ENCODE measurements at regions not wholly inside any gene's neighbourhood (a gene's known extent, or its start where the extent isn't known, plus 50 kb on each side); places are given as distances from the start of the nearest gene placed in this dataset.

DNA sequence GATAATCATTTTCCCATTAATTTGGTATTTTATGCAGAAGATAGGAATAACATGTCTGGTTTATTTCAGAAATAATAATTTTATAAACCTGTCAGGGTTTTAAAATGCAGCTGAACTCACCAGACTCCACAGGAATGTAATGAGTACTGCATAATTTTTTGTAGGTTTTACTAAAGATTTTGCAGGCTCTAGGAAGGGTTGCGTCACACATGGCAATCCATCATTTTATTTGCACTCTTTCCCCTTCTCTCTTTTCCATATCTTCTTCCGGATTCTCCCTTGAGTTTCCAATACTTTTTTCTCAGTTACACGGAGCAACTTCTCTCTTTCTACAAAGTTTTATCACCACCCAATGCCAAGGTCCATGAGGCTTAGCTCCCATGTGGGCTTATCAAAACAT lies 234.7 kb downstream of the NFKBIZ start:
- no peak for DNase-seq

DNA sequence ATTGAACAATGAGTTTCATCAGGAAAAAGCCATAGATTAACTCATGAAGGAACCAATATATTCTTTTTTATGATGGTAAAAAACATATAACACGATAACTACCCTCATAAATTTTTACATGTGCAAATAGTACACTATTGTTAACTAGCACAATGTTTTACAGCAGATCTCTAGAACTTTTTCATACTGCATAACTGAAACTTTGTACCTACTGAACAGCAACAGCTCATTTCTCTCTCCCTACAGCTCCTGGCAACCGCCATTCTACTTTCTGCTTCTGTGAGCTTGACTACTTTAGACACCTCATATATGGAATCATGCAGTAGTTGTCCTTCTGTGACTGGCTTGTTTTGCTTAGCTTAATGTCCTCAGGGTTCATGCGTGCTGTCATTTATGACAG lies 235.4 kb downstream of the NFKBIZ start:
- no peak for DNase-seq

DNA sequence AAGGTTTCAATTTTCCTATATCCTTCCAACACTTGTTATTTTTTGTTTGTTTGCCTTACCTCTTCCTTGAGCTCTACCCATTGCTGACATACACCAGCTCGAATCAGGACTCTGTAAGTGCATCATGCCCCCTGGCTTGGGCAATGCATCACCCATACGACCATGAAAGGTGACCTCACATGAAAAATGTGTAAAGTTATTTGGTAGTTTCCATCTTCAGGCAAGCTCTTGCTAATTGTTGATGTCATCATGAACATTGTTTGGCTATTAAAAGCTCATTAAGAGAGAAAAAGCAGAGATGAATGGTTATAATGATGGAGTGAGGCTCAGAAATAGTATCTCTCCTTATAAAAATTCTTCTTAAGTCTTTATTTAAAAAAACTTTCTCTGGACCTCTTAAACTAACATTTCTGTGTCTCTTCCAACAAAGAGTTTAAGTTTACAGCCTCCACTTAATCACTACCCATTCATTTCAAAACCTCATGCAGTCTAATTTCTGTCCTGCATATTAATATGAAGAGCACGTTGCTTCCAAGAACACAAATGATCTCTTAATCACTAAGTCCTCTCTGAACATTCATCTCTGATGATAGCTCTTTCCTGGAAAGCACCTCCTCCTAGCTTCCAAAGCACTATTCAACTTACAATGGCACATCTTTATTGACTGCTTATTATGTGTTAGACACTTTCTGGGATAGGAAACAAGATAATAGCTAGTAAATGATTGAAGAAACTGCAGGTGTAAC lies 236.3 kb downstream of the NFKBIZ start:
- DNase-seq = no peak

DNA sequence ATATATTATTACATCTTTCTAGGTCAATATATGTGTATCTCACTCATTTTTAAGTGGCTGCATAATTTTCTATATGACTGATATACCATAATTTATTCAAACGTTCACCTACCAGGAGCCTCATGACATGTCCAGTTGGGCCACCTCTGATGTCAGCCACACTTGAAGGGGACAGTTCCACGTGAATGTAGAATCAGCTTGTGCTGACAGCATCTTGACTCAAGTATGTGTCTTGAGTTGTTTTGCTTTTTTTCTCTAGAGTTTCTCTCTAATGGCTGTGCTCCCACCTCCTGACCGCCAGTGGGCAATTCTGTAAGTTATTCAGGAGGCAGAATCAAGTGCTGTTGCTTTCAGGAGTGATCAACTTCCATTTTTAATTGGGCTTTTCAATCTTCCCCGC lies 237.9 kb downstream of the NFKBIZ start:
- no peak for DNase-seq

DNA sequence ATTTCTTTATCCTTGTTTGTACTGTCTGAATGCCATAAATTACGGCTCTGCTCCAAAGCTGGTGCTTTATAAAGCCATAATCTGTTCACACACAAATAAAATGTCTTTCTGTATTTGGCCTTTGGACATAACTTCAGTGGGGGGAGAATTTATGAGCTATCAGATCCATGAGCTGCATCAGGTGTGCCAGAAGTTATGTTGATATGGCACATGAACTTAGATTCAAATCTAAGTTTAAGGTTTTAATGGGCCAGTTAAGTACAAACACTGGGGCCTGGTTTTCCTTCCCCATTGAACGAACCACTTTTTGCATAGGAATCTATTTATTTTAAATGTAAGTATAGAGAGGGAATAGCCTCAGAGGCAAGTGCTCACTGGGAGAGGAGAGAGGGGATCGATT lies 239.9 kb downstream of the NFKBIZ start:
- DNase-seq = no peak

DNA sequence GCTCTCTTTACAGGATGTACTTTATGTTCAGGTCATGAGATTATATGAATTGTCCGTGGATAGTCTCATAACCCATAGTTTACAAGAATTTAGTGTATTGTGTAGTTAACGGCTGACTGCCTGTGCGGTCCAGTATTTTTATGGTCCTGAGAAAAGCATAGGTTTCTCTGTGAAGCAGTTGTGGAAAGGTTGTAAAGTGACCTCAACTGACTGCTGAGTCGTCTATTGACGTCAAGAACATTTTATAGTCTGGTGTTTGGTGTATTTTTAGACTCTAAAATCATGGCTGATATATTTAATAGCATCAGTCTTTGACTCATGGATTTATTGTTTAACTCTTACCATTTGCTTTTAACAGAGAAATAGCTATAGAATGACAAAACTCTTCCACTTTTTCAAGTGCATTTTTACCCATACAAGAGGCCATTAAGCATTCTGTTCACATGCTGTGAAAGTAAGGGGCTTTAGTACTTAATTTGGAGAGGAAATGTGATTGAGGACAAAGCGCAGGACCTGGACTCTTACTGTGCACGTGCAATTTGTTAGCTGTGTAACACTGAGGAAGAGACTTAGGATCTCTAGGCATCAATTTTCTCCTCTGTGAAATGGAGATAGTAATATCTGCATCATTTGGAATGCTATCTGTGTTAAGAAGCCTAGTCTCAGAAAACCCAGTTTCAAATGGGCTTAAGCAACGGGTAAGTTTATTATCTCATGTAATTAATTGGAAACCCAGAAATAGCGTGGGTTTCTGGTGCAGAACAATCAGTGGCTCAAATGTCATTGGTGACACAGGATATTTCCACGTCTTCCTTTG lies 240.8 kb downstream of the NFKBIZ start:
- no peak for DNase-seq

DNA sequence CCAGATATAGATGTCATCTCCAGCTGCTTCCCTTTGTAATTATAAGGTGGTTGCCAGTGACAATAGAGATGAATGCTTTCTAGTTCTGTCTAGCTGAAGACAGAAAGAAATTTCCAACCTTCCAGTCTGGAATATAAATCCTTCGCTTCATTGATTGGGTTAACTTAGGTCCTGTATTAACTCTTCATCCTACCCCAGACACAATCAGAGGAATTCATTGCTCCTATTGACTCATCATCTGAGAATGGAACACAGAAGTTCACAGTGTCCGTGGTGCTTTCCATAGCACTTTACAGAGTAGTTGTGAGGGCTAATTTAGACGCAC lies 241.4 kb downstream of the NFKBIZ start:
- DNase-seq = no peak

DNA sequence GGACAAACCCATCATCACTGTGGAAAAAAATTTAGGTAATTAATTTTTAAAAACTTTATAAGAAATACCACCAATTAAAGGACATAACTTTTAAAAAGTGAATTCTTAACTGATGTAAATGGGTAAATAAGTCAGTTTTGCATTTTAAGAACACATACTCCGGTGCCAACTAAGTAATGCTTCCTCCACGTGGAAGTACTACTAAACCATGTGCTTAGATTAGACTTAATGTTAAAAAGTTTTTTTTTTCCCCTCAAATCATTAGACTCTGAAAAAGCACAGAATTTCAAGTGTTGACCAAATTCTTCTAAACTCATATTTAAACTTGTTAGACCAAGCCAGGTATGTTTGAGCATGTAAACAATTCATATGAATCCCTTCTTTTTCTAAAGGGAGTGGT lies 242.0 kb downstream of the NFKBIZ start:
- DNase-seq = no peak

DNA sequence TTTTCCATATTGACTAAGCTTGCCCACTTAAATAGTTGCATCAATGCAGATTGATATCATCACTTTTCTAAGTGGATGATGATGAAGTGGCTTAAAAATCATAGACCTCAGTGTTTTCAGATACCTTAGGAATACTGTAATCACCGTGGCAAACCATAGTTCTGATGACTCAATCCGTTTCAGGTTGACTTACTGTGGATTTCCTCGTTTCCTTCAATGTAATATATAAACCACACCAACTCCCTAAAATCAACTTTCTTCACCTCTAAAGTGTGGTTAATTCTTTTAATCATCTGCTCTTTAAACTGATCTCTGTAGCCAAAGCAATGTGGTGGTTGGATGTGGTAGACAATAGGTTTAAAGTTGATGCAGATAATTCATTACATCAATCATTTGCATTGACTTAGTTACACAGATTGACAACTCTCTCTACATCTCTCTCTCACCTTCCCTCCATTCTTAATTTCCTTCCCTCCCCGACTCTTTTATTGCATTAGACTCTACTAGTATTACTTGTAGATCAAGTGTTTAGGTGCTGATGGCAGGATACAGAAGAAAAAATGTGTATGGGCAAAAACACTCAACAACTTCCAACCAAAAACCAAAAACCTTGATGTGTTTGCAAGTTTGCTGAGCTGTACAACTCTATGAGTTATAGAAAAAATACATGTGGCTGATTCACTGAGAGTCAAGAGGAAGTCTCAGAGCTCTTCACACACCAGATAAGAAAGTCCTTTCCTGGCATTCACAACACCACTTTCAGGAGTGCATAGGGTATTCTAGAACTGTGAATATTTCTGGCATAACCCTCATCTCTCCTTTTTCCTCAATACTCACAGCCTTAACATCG lies 243.5 kb downstream of the NFKBIZ start:
- no peak for DNase-seq

DNA sequence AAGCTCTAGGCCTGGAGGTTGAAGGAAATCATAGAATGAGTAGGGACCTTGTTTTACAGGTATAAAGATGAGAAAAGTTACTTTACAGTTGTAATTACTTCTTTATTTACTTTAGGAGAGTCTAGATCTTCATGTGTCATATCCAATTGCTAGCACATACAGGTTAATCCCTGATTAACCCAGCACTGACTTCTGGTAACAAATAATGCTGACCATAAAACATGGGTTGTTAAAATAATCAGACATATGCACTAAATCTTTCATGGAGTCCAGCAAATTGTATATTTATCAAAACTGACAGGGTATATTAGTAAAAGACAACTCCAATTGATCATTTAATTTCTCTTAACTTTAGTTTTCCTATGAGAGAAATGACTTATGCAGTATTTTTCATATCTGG lies 245.2 kb downstream of the NFKBIZ start:
- DNase-seq = no peak

DNA sequence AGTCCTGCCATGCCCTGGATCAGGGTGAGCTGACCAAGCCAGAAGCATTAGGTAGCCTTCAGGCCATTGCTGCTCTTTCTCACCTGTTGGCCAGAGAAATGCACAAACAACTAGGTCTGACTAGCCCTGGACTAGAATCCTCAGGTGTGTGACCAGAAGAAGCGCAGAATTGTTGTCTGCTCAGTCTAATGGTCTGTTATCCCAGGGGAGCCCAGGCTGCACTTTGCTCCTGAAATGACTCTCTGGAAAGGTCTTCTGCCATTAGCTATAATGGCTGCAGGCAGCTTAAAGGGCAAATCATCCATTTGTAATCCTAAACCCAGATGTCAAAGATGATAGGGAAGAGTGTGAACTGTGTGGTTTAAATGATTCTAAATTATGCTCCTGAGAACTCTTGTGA lies 246.1 kb downstream of the NFKBIZ start:
- DNase-seq = no peak

DNA sequence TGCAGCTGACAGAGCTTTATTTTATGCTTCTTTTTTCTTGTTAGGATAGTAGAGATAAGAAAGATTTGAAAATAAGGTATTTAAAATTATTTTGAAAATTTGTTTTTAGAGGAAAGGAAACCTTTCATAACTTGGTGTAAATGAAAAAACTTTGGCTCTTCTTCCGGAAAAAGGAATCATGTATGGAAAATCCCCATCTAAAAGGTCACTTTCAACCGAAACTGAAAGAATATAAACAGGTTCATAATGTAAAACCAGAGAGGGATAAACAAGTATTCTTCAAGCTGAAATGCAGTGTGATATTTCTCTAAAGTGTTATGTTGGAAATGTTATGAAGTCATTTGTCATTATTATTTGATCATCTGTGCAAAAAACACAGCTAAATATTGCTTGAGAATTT lies 246.8 kb downstream of the NFKBIZ start:
- DNase-seq = no peak

DNA sequence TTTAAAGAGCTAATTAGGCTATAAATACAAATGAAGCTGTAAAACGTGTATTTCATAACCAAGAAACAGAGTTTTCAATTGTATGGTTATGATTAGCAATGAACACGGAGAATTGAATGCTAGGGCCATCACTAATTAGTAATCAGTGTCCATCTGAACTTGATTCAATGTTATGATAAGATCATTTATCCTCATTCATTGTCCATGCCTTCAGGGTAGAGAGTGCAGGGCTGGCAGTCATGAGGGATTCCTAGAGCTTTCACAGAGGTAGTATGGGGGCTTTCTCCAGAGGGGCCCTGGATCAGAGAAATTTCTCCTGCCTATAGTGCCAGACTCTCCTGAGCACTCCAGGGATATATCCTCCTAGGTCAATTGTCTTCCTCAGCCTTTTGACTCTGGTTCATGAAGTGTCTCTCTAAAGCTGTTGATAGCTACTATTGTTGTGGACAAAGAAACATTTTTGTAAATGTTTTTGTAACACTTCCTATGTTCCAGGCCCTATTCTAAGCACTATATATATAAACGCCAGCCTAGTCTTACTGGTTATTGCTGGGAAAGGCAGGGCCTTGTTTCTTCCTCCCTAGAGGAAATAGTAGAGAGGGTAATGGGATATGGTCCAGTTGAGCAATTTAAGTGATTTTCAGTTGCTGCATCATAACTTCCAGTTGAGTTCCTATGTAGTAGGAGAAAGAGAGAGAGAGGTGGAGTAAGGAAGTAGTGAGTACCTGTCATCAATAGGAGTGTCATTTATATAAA lies 249.0 kb downstream of the NFKBIZ start:
- DNase-seq = no peak

DNA sequence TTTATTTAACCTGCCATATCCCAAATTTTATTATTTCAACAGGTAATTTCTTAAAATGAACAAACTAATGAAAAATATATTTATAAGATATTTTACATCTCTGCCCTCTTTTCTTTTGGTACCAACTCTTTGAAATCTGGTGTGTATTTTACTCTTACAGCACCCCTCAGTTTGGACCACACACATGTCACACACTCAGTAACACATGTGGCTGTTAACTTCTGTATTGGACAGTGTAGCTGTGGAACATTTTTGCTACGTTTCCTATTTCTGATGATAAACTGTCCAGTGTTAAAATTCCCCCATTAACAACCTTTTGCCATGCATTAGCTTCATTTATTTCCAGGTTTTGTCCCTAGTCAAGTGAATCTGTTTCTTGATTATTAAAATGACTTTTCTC lies 250.6 kb downstream of the NFKBIZ start:
- no peak for DNase-seq

DNA sequence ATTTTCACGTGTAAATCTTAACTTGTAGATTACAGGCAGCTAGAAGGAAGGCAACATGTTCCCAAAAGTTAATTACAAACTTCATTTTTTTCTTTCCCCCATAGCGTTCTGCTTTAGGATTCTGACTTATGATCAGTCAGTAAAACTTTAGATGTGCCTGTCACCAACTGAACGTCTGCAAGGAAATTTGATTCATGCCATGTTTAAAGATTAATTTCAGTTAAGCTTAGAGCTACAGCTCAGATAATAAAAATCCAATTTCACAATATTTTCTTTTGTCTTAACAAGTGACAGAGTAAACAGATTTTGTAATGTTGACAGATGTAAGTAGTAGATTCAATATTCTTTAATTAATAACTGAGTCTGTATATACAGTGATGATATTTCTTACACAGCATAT lies 253.1 kb downstream of the NFKBIZ start:
- DNase-seq = no peak

DNA sequence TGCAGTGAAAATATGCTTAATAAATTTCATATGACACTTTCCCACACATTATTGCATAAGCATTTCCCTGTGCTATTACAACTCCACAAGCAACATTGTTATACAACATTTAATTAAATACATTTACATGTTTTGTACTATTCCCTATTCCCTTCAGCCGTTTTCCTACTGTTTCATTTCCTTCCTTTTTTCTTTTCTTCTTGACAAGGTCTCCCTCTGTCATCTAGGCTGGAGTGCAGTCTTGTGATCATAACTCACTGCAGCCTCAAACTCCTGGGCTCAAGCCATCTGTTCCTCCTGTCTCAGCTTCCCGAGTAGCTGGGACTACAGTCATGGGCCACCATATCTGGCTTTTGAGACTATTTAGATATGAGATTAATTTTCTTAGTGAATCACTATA lies 254.7 kb downstream of the NFKBIZ start:
- no peak for DNase-seq

DNA sequence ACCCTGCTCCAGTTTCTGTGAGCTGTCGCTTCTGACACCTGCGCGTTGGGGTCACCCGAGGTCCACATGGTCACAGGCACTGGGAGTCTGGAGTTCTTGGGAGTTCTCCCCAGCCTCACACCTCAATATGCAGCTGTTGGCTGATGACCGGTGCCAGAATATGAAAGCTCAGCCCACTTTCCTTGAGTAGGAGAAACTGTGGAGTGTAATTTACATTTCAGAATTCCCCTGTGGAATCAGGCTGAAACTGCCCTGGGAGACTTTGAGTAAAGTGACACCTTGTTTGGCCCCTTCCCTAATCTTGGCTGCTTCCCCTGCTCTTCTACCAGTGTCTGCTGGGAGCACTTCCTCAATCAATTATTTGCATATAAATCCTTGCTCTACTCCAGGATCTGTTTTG lies 255.9 kb downstream of the NFKBIZ start:
- DNase-seq = no peak

DNA sequence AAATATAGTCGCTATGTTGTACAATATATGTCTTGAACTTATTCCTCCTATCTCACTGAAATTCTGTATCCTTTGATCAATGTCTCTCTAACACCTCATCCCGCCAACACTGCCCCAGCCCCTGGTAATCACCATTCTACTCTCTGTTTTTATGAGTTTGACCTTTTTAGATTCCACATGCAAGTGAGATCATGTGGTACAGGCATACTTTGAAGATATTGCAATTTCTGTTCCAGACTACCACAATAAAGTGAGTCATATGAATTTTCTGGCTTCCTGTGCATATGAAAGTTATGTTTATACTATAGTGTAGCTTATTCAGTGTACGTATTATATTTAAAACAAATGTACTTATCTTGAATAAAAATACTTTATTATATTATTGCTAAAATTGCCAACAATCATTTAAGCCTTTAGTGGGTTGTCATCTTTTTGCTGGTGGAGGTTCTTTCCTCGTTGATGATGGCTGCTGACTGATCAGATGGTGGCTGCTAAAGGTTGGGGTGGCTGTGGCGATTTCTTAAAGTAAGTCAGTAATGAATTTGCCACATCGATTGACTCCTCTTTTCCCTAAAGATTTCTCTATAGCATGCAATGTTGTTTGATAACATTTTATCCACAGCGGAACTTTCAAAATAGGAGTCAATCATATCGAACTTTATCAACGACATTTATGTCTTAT lies 257.2 kb downstream of the NFKBIZ start:
- no peak for DNase-seq

DNA sequence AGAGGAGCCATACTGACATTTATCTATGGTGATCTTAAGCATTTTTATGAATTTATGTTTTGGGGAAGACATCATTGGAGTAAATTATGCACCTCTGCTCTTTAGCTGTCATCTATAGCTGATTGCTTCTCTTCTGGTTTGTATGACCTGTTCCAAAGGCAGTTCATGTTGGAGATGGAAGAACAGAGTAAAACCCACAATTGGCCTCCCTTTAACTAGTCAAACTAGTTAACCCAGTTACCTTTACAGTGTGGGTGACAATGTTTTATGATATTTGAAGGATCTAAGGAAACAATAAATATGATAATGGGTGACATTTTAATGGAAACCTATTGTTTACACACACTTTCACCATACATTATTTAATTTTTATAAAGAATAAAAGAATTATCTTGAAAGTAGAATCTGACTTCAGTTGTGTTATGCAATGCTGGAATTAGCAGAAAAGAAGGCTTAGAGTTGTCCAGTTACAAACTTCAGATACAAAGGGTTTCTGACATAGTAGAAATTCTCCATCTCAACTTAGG lies 263.5 kb downstream of the NFKBIZ start:
- no peak for DNase-seq

DNA sequence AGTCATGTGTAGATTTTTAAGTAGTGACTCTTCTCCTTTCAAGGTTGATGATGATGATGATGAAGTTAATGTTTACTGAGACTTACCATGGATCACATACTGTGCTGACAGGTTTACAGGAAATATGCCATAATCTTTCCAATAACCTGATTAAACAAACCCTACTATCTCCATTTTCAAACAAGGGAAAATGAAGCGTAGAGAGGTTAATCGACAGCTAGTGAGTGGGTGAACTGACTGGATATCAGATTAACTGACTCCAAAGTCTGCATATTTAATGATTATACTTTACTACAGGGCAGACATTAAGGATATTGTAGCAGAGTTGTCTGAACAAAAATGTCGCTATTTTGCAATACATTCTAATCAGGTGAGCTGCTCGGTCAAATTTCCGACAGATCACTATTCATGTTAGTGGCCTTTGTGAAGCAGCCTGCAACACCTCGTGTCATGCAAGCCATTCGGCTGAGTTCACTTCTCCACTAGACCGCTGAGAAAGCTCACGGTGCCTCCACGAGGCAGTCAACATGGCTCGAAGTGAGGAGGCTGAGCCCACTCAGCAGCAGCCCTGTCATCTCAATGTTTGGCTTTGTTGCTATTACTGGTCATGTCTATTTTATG lies 264.2 kb downstream of the NFKBIZ start:
- DNase-seq = no peak

Measured in occipital lobe (tissue), 1 donor.